Neural progenitor cell (in vitro differentiated cells): ENCODE measurements at regions not wholly inside any gene's neighbourhood (a gene's known extent, or its start where the extent isn't known, plus 50 kb on each side); places are given as distances from the start of the nearest gene placed in this dataset.

Source experiments
- CTCF ChIP-seq: fragments of 200-600 bp; sonication (generic); IDR thresholded peaks from 2 replicates; pipeline ENCODE4 v1.5.1; 2017; ENCODE audit warnings: antibody characterized with exemption, mild to moderate bottlenecking
- EZH2 ChIP-seq: fragments of 200-600 bp; sonication (generic); IDR thresholded peaks from 2 replicates; pipeline ENCODE4 v1.6.1; 2017; ENCODE audit warnings: antibody characterized with exemption, mild to moderate bottlenecking, moderate library complexity
- EZH2phosphoT487 ChIP-seq: fragments of 200-600 bp; sonication (generic); IDR thresholded peaks from 2 replicates; pipeline ENCODE4 v1.6.1; 2017; ENCODE audit warnings: antibody characterized with exemption

GRCh38 chr20:50358166-50358565 is 152.0 kb upstream of the PTPN1 start:
- TF ChIP-seq EZH2 = no peak
- no peak for TF ChIP-seq CTCF
- TF ChIP-seq EZH2phosphoT487 = no peak
